Heart left ventricle (tissue), 13 donors: ENCODE measurements at regions not wholly inside any gene's neighbourhood (a gene's known extent, or its start where the extent isn't known, plus 50 kb on each side); places are given as distances from the start of the nearest gene placed in this dataset.

Experiments
- POLR2A ChIP-seq, 2 donors: fragments of 450-650 bp; IDR thresholded peaks; one replicate each; pipeline ENCODE4 v1.6.1; 2017; ENCODE audit warnings: antibody characterized with exemption in 2 of 2, mild to moderate bottlenecking in 2 of 2, moderate library complexity in 2 of 2
- TF ChIP-seq, protein P1 (sequence below), 12 donors: fragments of 200-600 bp; sonication (generic) in 4 of 12; IDR thresholded peaks; one replicate each; pipeline versions ENCODE4 v1.5.0 to v1.8.0; 2018 to 2022; ENCODE audit warnings: antibody characterized with exemption in 12 of 12, mild to moderate bottlenecking in 5 of 12
- donor health status: ischemic (EF 13 %, LVEDD 7.1; RV severe dilation, severe dysfunction).
- donor health status: DM: no; HTN: yes; CAD: no.
- donor health status: DM: no; HTN: no; CAD: no.
- donor health status: ischemic (EF 25% LVEDD 6.9; RV normal size, moderate dysfunction).
- donor health status: ischemic (EF 25% LVEDD 5.7; RV mildly dilated, moderate dysfunction).
- donor health status: ischemic (EF 35%, LVEDD 5.7; RV mildly dilated, moderate dysfunction).
- donor health status: nonischemic (EF 11% LVEDD 7.7; RV severe dilation, severe dysfunction).
- donor health status: DM: yes; HTN: yes; CAD: no.
- donor health status: PGD.
- donor health status: ischemic (EF 29% LVEDD 5.4; RV normal size, mild dysfunction).
- donor health status: nonischemic (EF 23%, LVEDD 6.1; RV moderate dilation, normal function).

- TF ChIP-seq, protein P1, sequence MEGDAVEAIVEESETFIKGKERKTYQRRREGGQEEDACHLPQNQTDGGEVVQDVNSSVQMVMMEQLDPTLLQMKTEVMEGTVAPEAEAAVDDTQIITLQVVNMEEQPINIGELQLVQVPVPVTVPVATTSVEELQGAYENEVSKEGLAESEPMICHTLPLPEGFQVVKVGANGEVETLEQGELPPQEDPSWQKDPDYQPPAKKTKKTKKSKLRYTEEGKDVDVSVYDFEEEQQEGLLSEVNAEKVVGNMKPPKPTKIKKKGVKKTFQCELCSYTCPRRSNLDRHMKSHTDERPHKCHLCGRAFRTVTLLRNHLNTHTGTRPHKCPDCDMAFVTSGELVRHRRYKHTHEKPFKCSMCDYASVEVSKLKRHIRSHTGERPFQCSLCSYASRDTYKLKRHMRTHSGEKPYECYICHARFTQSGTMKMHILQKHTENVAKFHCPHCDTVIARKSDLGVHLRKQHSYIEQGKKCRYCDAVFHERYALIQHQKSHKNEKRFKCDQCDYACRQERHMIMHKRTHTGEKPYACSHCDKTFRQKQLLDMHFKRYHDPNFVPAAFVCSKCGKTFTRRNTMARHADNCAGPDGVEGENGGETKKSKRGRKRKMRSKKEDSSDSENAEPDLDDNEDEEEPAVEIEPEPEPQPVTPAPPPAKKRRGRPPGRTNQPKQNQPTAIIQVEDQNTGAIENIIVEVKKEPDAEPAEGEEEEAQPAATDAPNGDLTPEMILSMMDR (IDR thresholded peaks at IDR 0.05): no peak
- no peak for TF ChIP-seq POLR2A (IDR thresholded peaks at IDR 0.05)
Observed at GRCh38 chr11:91742155-91742554, 482.5 kb upstream of the FAT3 start.
